ENCODE measurements at regions not wholly inside any gene's neighbourhood (a gene's known extent, or its start where the extent isn't known, plus 50 kb on each side); places are given as distances from the start of the nearest gene placed in this dataset.

- H3K36me3 ChIP-seq (ENCODE audit: low read depth, low read length) = no peaks in the 10 kb centered on the region
- H3K9me3 ChIP-seq (ENCODE audit: low read length) = no peaks in the 10 kb centered on the region
- H3K4me1 ChIP-seq (ENCODE audit: insufficient read depth, low read length) = peaks cover 16% of the 10 kb centered on the region
- no peak overlapping the region for H3K4me2 ChIP-seq (ENCODE audit: low read length)
- no peaks in the 10 kb centered on the region for H3K79me2 ChIP-seq (ENCODE audit: low read length)
- H3K9me2 ChIP-seq (replicated peaks; ENCODE audit: low read length) = no peaks in the 10 kb centered on the region
- no peak overlapping the region for H2AFZ ChIP-seq (ENCODE audit: low read length)
- no peaks in the 10 kb centered on the region for H4K20me1 ChIP-seq (ENCODE audit: low read length)
- no peak for ATAC-seq
- H3K27me3 ChIP-seq (ENCODE audit: low read length) = no peaks in the 10 kb centered on the region
- H3K4me3 ChIP-seq (ENCODE audit: low read length) = no peak overlapping the region
- TF ChIP-seq EZH2phosphoT487 (IDR thresholded peaks at IDR 0.05; ENCODE audit: borderline replicate concordance, low read length) (no peak), EZH2 (IDR thresholded peaks at IDR 0.05; ENCODE audit: low read length, unreplicated experiment) (no peak)
- ChIA-PET CTCF (no interaction called here), POLR2A (ENCODE audit: unreplicated experiment) (no interaction called here)
- no peak for DNase-seq
- no peak overlapping the region for H3K9ac ChIP-seq (ENCODE audit: low read length)
- peaks cover 3% of the 10 kb centered on the region for H3F3A ChIP-seq (ENCODE audit: low read length, unreplicated experiment)
- BruUV-seq (replicated peaks) = no TSS peak
- intact Hi-C loops (cut with micrococcal nuclease) = no loop called here
- H3K27ac ChIP-seq (ENCODE audit: low read length) = no peak overlapping the region
Observed at GRCh38 chr6:4397307-4397706, 261.9 kb upstream of the ECI2 start.

- H3K27ac ChIP-seq (ENCODE audit: low read length) = no peak overlapping the region
- no peak overlapping the region for H3K4me2 ChIP-seq (ENCODE audit: low read length)
- no peaks in the 10 kb centered on the region for H3K27me3 ChIP-seq (ENCODE audit: low read length)
- no peaks in the 10 kb centered on the region for H4K20me1 ChIP-seq (ENCODE audit: low read length)
- no peak overlapping the region for H3K9ac ChIP-seq (ENCODE audit: low read length)
- POLR2A ChIA-PET (ENCODE audit: unreplicated experiment) = interaction anchor here (0.6 kb wide), 1 partner anchor 45 kb away, joined by 3 read pairs; no protein-coding TSS in a partner anchor
- H3K4me1 ChIP-seq (ENCODE audit: insufficient read depth, low read length) = peaks cover 5% of the 10 kb centered on the region
- intact Hi-C loops (cut with micrococcal nuclease) = no loop called here
- no peak for ATAC-seq
- no peak overlapping the region for H3K4me3 ChIP-seq (ENCODE audit: low read length)
- H3F3A ChIP-seq (ENCODE audit: low read length, unreplicated experiment) = no peaks in the 10 kb centered on the region
- H3K36me3 ChIP-seq (ENCODE audit: low read depth, low read length) = no peaks in the 10 kb centered on the region
- DNase-seq = peak; percentile 16
- CTCF ChIA-PET = interaction anchor here (0.7 kb wide), 1 partner anchor 277 kb away, joined by 5 read pairs; no protein-coding TSS in a partner anchor
- no peaks in the 10 kb centered on the region for H3K79me2 ChIP-seq (ENCODE audit: low read length)
- TF ChIP-seq EZH2phosphoT487 (IDR thresholded peaks at IDR 0.05; ENCODE audit: borderline replicate concordance, low read length) (no peak), EZH2 (IDR thresholded peaks at IDR 0.05; ENCODE audit: low read length, unreplicated experiment) (no peak), CTCF (conservative IDR thresholded peaks at IDR 0.05; ENCODE audit: low read depth, low read length) (0 out of 2 replicates have a peak, but pooled peaks have one; percentile 15)
- H3K9me3 ChIP-seq (ENCODE audit: low read length) = no peaks in the 10 kb centered on the region
- no peaks in the 10 kb centered on the region for H3K9me2 ChIP-seq (replicated peaks; ENCODE audit: low read length)
- no peak overlapping the region for H2AFZ ChIP-seq (ENCODE audit: low read length)
- BruUV-seq (replicated peaks) = no TSS peak
Observed at GRCh38 chr6:4396044-4396443, 260.7 kb upstream of the ECI2 start.

GRCh38 chr6:4395386-4395785 lies 260.0 kb upstream of the ECI2 start:
- no peak for ATAC-seq
- Histone ChIP-seq H4K20me1 (ENCODE audit: low read length) (no peaks in the 10 kb centered on the region), H3F3A (ENCODE audit: low read length, unreplicated experiment) (no peaks in the 10 kb centered on the region), H3K36me3 (ENCODE audit: low read depth, low read length) (no peaks in the 10 kb centered on the region), H3K27me3 (ENCODE audit: low read length) (no peaks in the 10 kb centered on the region), H3K9me2 (replicated peaks; ENCODE audit: low read length) (no peaks in the 10 kb centered on the region), H3K9me3 (ENCODE audit: low read length) (no peaks in the 10 kb centered on the region), H3K9ac (ENCODE audit: low read length) (no peak overlapping the region), H3K4me3 (ENCODE audit: low read length) (no peak overlapping the region), H3K27ac (ENCODE audit: low read length) (no peak overlapping the region), H3K79me2 (ENCODE audit: low read length) (no peaks in the 10 kb centered on the region), H2AFZ (ENCODE audit: low read length) (no peak overlapping the region), H3K4me2 (ENCODE audit: low read length) (no peak overlapping the region), H3K4me1 (ENCODE audit: insufficient read depth, low read length) (no peaks in the 10 kb centered on the region)
- ChIA-PET CTCF (no interaction called here), POLR2A (ENCODE audit: unreplicated experiment) (no interaction called here)
- TF ChIP-seq EZH2 (IDR thresholded peaks at IDR 0.05; ENCODE audit: low read length, unreplicated experiment) = no peak
- TF ChIP-seq EZH2phosphoT487 (IDR thresholded peaks at IDR 0.05; ENCODE audit: borderline replicate concordance, low read length) = no peak
- TF ChIP-seq CTCF (conservative IDR thresholded peaks at IDR 0.05; ENCODE audit: low read depth, low read length) = no peak
- DNase-seq = no peak
- no TSS peak for BruUV-seq (replicated peaks)
- intact Hi-C loops (cut with micrococcal nuclease) = no loop called here
